T-cell (primary cell): ENCODE measurements at regions not wholly inside any gene's neighbourhood (a gene's known extent, or its start where the extent isn't known, plus 50 kb on each side); places are given as distances from the start of the nearest gene placed in this dataset.

ENCODE experiments used
- ATAC-seq, 4 experiments: fragments of 200-7000 bp in 3 of 4; fragments of 150-1000 bp in 1 of 4; cut with Tn5 transposase; replicated peaks in 1 of 4; 1 replicate in 3 of 4; 2 replicates in 1 of 4; pipeline ENCODE4 v1.10.0; 2021; ENCODE audit warnings: moderate library complexity in 3 of 4, mild to moderate bottlenecking in 2 of 4, moderate number of reproducible peaks in 1 of 4
- CTCF ChIA-PET, 2 donors: fragments of 300-600 bp; sonication (Branson Sonifier 250); formaldehyde crosslinking; loops; one replicate each; lab custom pipeline; 2022; ENCODE audit warnings: antibody characterized with exemption in 2 of 2; lab: Charles Lee
- POLR2A ChIA-PET, 2 donors: fragments of 300-600 bp; sonication (Branson Sonifier 250); formaldehyde crosslinking; loops; one replicate each; lab custom pipeline; 2022; ENCODE audit warnings: antibody characterized with exemption in 2 of 2; lab: Charles Lee
- DNase-seq, 35 experiments: peaks; one replicate each; pipeline versions ENCODE4 v3.0.0 to v3.0.0-alpha.2; 2013 to 2023
- H3K27ac ChIP-seq: one replicate; pipeline ENCODE4 v1.5.1; 2013; ENCODE audit warnings: low read length
- H3K27me3 ChIP-seq, 2 experiments: replicated peaks in 1 of 2; 1 replicate in 1 of 2; 2 replicates in 1 of 2; pipeline versions ENCODE4 v1.6.1 to v1.7.0; 2013; ENCODE audit warnings: low read length in 1 of 2, mixed read lengths in 1 of 2; ENCODE audit not compliant: control insufficient read depth in 2 of 2, insufficient read depth in 2 of 2; ENCODE audit errors: extremely low read depth in 1 of 2
- H3K36me3 ChIP-seq, 2 donors: 1 replicate in 1 of 2; 2 replicates in 1 of 2; pipeline versions ENCODE4 v1.6.1 to v1.7.0; 2013; ENCODE audit warnings: low read length in 1 of 2; ENCODE audit not compliant: control insufficient read depth in 2 of 2, insufficient read depth in 1 of 2; ENCODE audit errors: extremely low read depth in 1 of 2
- H3K4me1 ChIP-seq, 2 experiments: 1 replicate in 1 of 2; 2 replicates in 1 of 2; pipeline versions ENCODE4 v1.6.1 to v1.7.0; 2013; ENCODE audit warnings: low read length in 2 of 2, mixed read lengths in 1 of 2; ENCODE audit not compliant: insufficient read depth in 2 of 2, control insufficient read depth in 1 of 2; ENCODE audit errors: extremely low read depth in 1 of 2
- H3K4me3 ChIP-seq, 2 donors: 1 replicate in 1 of 2; 2 replicates in 1 of 2; pipeline versions ENCODE4 v1.5.1 to v1.7.0; 2013; ENCODE audit warnings: mild to moderate bottlenecking in 2 of 2, low read length in 1 of 2, moderate library complexity in 1 of 2; ENCODE audit not compliant: control insufficient read depth in 1 of 2; ENCODE audit errors: extremely low read depth in 1 of 2
- H3K9me3 ChIP-seq: 2 replicates; pipeline ENCODE4 v1.7.0; 2013
- H3K27ac Mint-ChIP-seq, 2 donors: one replicate each; pipeline ENCODE4 v1.8.0; 2020 to 2021; ENCODE audit warnings: mild to moderate bottlenecking in 2 of 2, mixed read lengths in 2 of 2
- H3K27me3 Mint-ChIP-seq, 2 donors: one replicate each; pipeline ENCODE4 v1.8.0; 2021 to 2022; ENCODE audit warnings: mixed read lengths in 2 of 2
- H3K36me3 Mint-ChIP-seq: one replicate; pipeline ENCODE4 v1.8.0; 2021; ENCODE audit warnings: mixed read lengths
- H3K4me1 Mint-ChIP-seq, 3 donors: one replicate each; pipeline ENCODE4 v1.8.0; 2020 to 2022; ENCODE audit warnings: mixed read lengths in 3 of 3, mild to moderate bottlenecking in 1 of 3
- H3K4me3 Mint-ChIP-seq, 3 donors: one replicate each; pipeline ENCODE4 v1.8.0; 2020 to 2022; ENCODE audit warnings: mild to moderate bottlenecking in 3 of 3, mixed read lengths in 3 of 3, moderate library complexity in 3 of 3
- H3K9me3 Mint-ChIP-seq, 3 donors: one replicate each; pipeline ENCODE4 v1.8.0; 2020 to 2022; ENCODE audit warnings: mixed read lengths in 3 of 3
- WGBS: methylation state at CpG from one replicate; pipeline ENCODE4 v1.1.5; 2013; ENCODE audit warnings: missing lambda C conversion rate; ENCODE audit not compliant: insufficient coverage; 5-methylcytosine and 5-hydroxymethylcytosine counted together

GRCh38 chr22:34113381-34113780 is 193.1 kb upstream of the LARGE1 start:
- ChIA-PET POLR2A (no interaction called here), CTCF (no interaction called here)
- no peak for ATAC-seq
- Histone ChIP-seq H3K27me3 (no peaks in the 10 kb centered on the region), H3K9me3 (peaks cover 3% of the 10 kb centered on the region), H3K27ac (no peak overlapping the region), H3K36me3 (no peaks in the 10 kb centered on the region), H3K4me1 (no peaks in the 10 kb centered on the region), H3K4me3 (no peak overlapping the region)
- no peak overlapping the region for H3K27ac Mint-ChIP-seq
- no peaks in the 10 kb centered on the region for H3K4me1 Mint-ChIP-seq
- no peaks in the 10 kb centered on the region for H3K27me3 Mint-ChIP-seq
- H3K36me3 Mint-ChIP-seq = no peaks in the 10 kb centered on the region
- DNase-seq = no peak
- WGBS = 84% methylated on average over 5 of the region's 6 CpGs
- H3K4me3 Mint-ChIP-seq = no peak overlapping the region
- H3K9me3 Mint-ChIP-seq = peaks cover 0 to 11% (median 0%) of the 10 kb centered on the region in 3 donors

- Histone ChIP-seq H3K4me3 (no peak overlapping the region), H3K9me3 (peaks cover 3% of the 10 kb centered on the region), H3K27me3 (no peaks in the 10 kb centered on the region), H3K36me3 (no peaks in the 10 kb centered on the region), H3K27ac (no peak overlapping the region), H3K4me1 (no peaks in the 10 kb centered on the region)
- peaks cover 0 to 11% (median 0%) of the 10 kb centered on the region in 3 donors for H3K9me3 Mint-ChIP-seq
- H3K27ac Mint-ChIP-seq = no peak overlapping the region
- no peaks in the 10 kb centered on the region for H3K4me1 Mint-ChIP-seq
- 45% methylated on average over 2 of the region's 2 CpGs for WGBS
- DNase-seq (no peak), ATAC-seq (no peak)
- CTCF ChIA-PET = no interaction called here
- H3K4me3 Mint-ChIP-seq = no peak overlapping the region
- H3K36me3 Mint-ChIP-seq = no peaks in the 10 kb centered on the region
- POLR2A ChIA-PET = no interaction called here
- no peaks in the 10 kb centered on the region for H3K27me3 Mint-ChIP-seq
Observed at GRCh38 chr22:34114406-34114805, 194.1 kb upstream of the LARGE1 start.

DNA sequence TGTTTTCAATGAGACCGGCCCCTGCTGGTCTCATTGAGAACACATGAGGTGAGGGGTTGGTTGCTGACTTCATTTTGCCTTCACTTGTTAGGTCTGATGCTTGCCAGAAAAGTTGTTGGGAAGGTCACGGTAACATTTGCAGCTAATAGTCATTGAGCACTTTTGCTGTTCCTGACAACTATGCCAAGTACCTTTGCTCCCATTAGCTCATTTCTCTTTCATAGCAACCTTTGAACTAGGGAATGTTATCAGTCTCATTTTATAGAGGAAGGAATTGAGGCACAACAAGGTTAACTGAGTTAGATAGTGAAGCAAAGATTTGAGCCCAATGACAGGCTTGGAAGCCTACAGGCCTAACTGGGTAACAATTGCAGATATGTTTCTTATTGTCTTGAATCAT is 195.4 kb upstream of the LARGE1 start:
- CTCF ChIA-PET = no interaction called here
- Histone ChIP-seq H3K27ac (no peak overlapping the region), H3K4me1 (no peaks in the 10 kb centered on the region), H3K27me3 (no peaks in the 10 kb centered on the region), H3K4me3 (no peak overlapping the region), H3K9me3 (peaks cover 3% of the 10 kb centered on the region), H3K36me3 (no peaks in the 10 kb centered on the region)
- no peaks in the 10 kb centered on the region for H3K36me3 Mint-ChIP-seq
- POLR2A ChIA-PET = no interaction called here
- DNase-seq (no peak), ATAC-seq (no peak)
- no peaks in the 10 kb centered on the region for H3K27me3 Mint-ChIP-seq
- H3K27ac Mint-ChIP-seq = no peak overlapping the region
- H3K4me1 Mint-ChIP-seq = no peaks in the 10 kb centered on the region
- no CpG with 5 or more reads among the region's 2 CpGs for WGBS
- peaks cover 0 to 10% (median 0%) of the 10 kb centered on the region in 3 donors for H3K9me3 Mint-ChIP-seq
- H3K4me3 Mint-ChIP-seq = no peak overlapping the region

DNA sequence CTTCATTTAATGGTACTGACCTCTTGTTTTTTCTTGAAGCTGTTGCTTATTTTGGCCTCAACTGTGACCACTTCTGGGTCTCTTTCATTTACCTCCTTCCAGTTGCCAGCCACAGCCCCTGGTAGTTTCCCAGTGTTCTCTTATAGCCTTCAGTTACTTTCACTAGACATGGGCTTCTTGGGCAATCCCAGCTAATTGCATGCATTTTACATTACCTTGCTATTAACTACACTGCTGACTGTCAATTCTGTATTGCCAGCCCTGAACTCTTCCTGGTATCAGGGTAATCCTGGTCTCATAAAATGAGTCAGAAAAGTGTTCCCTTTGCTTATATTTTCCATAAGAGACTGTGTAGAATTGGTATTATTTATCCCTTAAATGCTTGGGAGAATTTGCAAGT is 195.8 kb upstream of the LARGE1 start:
- Mint-ChIP-seq H3K4me1 (no peaks in the 10 kb centered on the region), H3K4me3 (no peak overlapping the region), H3K27ac (no peak overlapping the region), H3K36me3 (no peaks in the 10 kb centered on the region), H3K9me3 (peaks cover 0 to 10% (median 0%) of the 10 kb centered on the region in 3 donors), H3K27me3 (no peaks in the 10 kb centered on the region)
- no peaks in the 10 kb centered on the region for H3K4me1 ChIP-seq
- peaks cover 3% of the 10 kb centered on the region for H3K9me3 ChIP-seq
- ChIA-PET POLR2A (interaction anchor here in 1 of 2 donors (0.6 kb wide), 1 partner anchor 722 kb away, joined by 4 read pairs; no protein-coding TSS in a partner anchor), CTCF (no interaction called here)
- no peaks in the 10 kb centered on the region for H3K27me3 ChIP-seq
- no peak overlapping the region for H3K27ac ChIP-seq
- H3K4me3 ChIP-seq = no peak overlapping the region
- ATAC-seq = no peak
- no peak for DNase-seq
- H3K36me3 ChIP-seq = no peaks in the 10 kb centered on the region

GRCh38 chr22:34122042-34122441 is 201.8 kb upstream of the LARGE1 start:
- Mint-ChIP-seq H3K27ac (no peak overlapping the region), H3K4me3 (no peak overlapping the region), H3K27me3 (no peaks in the 10 kb centered on the region), H3K36me3 (no peaks in the 10 kb centered on the region), H3K9me3 (peaks cover 0 to 9% (median 2%) of the 10 kb centered on the region in 3 donors), H3K4me1 (no peaks in the 10 kb centered on the region)
- ChIA-PET CTCF (no interaction called here), POLR2A (no interaction called here)
- DNase-seq = no peak
- 50% methylated on average over 1 of the region's 1 CpG for WGBS
- Histone ChIP-seq H3K27ac (no peak overlapping the region), H3K9me3 (peaks cover 3% of the 10 kb centered on the region), H3K27me3 (no peaks in the 10 kb centered on the region), H3K36me3 (no peaks in the 10 kb centered on the region), H3K4me1 (no peaks in the 10 kb centered on the region), H3K4me3 (no peak overlapping the region)
- ATAC-seq = no peak

GRCh38 chr22:34129691-34130486 is 209.6 kb upstream of the LARGE1 start:
- no peaks in the 10 kb centered on the region for H3K27me3 Mint-ChIP-seq
- peaks cover 0 to 7% (median 5%) of the 10 kb centered on the region in 3 donors for H3K9me3 Mint-ChIP-seq
- ATAC-seq = no peak
- Histone ChIP-seq H3K9me3 (no peaks in the 10 kb centered on the region), H3K27ac (no peak overlapping the region), H3K36me3 (no peaks in the 10 kb centered on the region), H3K4me3 (no peak overlapping the region), H3K27me3 (no peaks in the 10 kb centered on the region), H3K4me1 (no peaks in the 10 kb centered on the region)
- no peaks in the 10 kb centered on the region for H3K4me1 Mint-ChIP-seq
- 88% methylated on average over 2 of the region's 4 CpGs for WGBS
- DNase-seq = no peak
- ChIA-PET POLR2A (no interaction called here), CTCF (no interaction called here)
- H3K4me3 Mint-ChIP-seq = no peak overlapping the region
- H3K27ac Mint-ChIP-seq = no peak overlapping the region
- no peaks in the 10 kb centered on the region for H3K36me3 Mint-ChIP-seq
